ENCODE measurements at regions not wholly inside any gene's neighbourhood (a gene's known extent, or its start where the extent isn't known, plus 50 kb on each side); places are given as distances from the start of the nearest gene placed in this dataset.

GRCh38 chr11:100550298-100550697 is 136.8 kb upstream of the ARHGAP42 start:
- no peaks in the 10 kb centered on the region for H3K4me1 Mint-ChIP-seq
- H3K9me3 Mint-ChIP-seq, result peaks cover 0 to 11% (median 3%) of the 10 kb centered on the region in 6 donors
- H3K4me3 Mint-ChIP-seq, result no peak overlapping the region
- peaks cover 0 to 4% (median 0%) of the 10 kb centered on the region in 3 donors for H3K27me3 Mint-ChIP-seq (ENCODE audit: low read depth in 3 of 3)
- H3K27ac Mint-ChIP-seq, result no peak overlapping the region
- no peak for DNase-seq
- H3K36me3 Mint-ChIP-seq, result no peaks in the 10 kb centered on the region

GRCh38 chr11:100550912-100551632 is 136.0 kb upstream of the ARHGAP42 start:
- no peaks in the 10 kb centered on the region for H3K4me1 Mint-ChIP-seq
- no peak overlapping the region for H3K27ac Mint-ChIP-seq
- no peak overlapping the region for H3K4me3 Mint-ChIP-seq
- peaks cover 0 to 11% (median 3%) of the 10 kb centered on the region in 6 donors for H3K9me3 Mint-ChIP-seq
- no peak for DNase-seq
- H3K36me3 Mint-ChIP-seq, result no peaks in the 10 kb centered on the region
- H3K27me3 Mint-ChIP-seq (ENCODE audit: low read depth in 3 of 3), result peaks cover 0 to 4% (median 0%) of the 10 kb centered on the region in 3 donors

GRCh38 chr11:100555931-100556330 is 131.2 kb upstream of the ARHGAP42 start:
- no peak overlapping the region for H3K27ac Mint-ChIP-seq
- no peaks in the 10 kb centered on the region for H3K4me1 Mint-ChIP-seq
- peaks cover 0 to 5% (median 0%) of the 10 kb centered on the region in 3 donors for H3K36me3 Mint-ChIP-seq
- DNase-seq, result no peak
- H3K9me3 Mint-ChIP-seq, result peaks cover 0 to 6% (median 3%) of the 10 kb centered on the region in 6 donors
- peaks cover 0 to 4% (median 0%) of the 10 kb centered on the region in 3 donors for H3K27me3 Mint-ChIP-seq (ENCODE audit: low read depth in 3 of 3)
- no peak overlapping the region for H3K4me3 Mint-ChIP-seq

GRCh38 chr11:100556781-100557180 is 130.3 kb upstream of the ARHGAP42 start:
- H3K36me3 Mint-ChIP-seq, result peaks cover 0 to 5% (median 0%) of the 10 kb centered on the region in 3 donors
- no peaks in the 10 kb centered on the region for H3K4me1 Mint-ChIP-seq
- peaks cover 0 to 4% (median 0%) of the 10 kb centered on the region in 3 donors for H3K27me3 Mint-ChIP-seq (ENCODE audit: low read depth in 3 of 3)
- no peak overlapping the region for H3K4me3 Mint-ChIP-seq
- no peak overlapping the region for H3K27ac Mint-ChIP-seq
- no peak for DNase-seq
- peaks cover 0 to 6% (median 3%) of the 10 kb centered on the region in 6 donors for H3K9me3 Mint-ChIP-seq

GRCh38 chr11:100557830-100558611 is 129.1 kb upstream of the ARHGAP42 start:
- H3K27me3 Mint-ChIP-seq (ENCODE audit: low read depth in 3 of 3), result peaks cover 0 to 4% (median 0%) of the 10 kb centered on the region in 3 donors
- H3K4me1 Mint-ChIP-seq, result no peaks in the 10 kb centered on the region
- peaks cover 0 to 5% (median 3%) of the 10 kb centered on the region in 6 donors for H3K9me3 Mint-ChIP-seq
- peaks cover 0 to 5% (median 0%) of the 10 kb centered on the region in 3 donors for H3K36me3 Mint-ChIP-seq
- H3K4me3 Mint-ChIP-seq, result no peak overlapping the region
- DNase-seq, result no peak
- H3K27ac Mint-ChIP-seq, result no peak overlapping the region

- no peak overlapping the region for H3K4me3 Mint-ChIP-seq
- peaks cover 0 to 5% (median 0%) of the 10 kb centered on the region in 3 donors for H3K36me3 Mint-ChIP-seq
- no peaks in the 10 kb centered on the region for H3K9me3 Mint-ChIP-seq
- DNase-seq, result no peak
- no peaks in the 10 kb centered on the region for H3K4me1 Mint-ChIP-seq
- no peak overlapping the region for H3K27ac Mint-ChIP-seq
- H3K27me3 Mint-ChIP-seq (ENCODE audit: low read depth in 3 of 3), result peaks cover 0 to 2% (median 2%) of the 10 kb centered on the region in 3 donors
Measured at GRCh38 chr11:100560606-100561005, 126.5 kb upstream of the ARHGAP42 start.

GRCh38 chr11:100561323-100561722 is 125.8 kb upstream of the ARHGAP42 start:
- Mint-ChIP-seq H3K27me3 (ENCODE audit: low read depth in 3 of 3) (peaks cover 0 to 4% (median 2%) of the 10 kb centered on the region in 3 donors), H3K4me1 (no peaks in the 10 kb centered on the region), H3K27ac (no peak overlapping the region), H3K9me3 (peaks cover 0 to 3% (median 0%) of the 10 kb centered on the region in 6 donors), H3K36me3 (peaks cover 0 to 5% (median 0%) of the 10 kb centered on the region in 3 donors), H3K4me3 (no peak overlapping the region)
- DNase-seq, result no peak

- no peak overlapping the region for H3K4me3 Mint-ChIP-seq
- no peak for DNase-seq
- no peak overlapping the region for H3K27ac Mint-ChIP-seq
- H3K4me1 Mint-ChIP-seq, result no peaks in the 10 kb centered on the region
- H3K36me3 Mint-ChIP-seq, result peaks cover 0 to 5% (median 0%) of the 10 kb centered on the region in 3 donors
- H3K27me3 Mint-ChIP-seq (ENCODE audit: low read depth in 3 of 3), result peaks cover 0 to 4% (median 2%) of the 10 kb centered on the region in 3 donors
- H3K9me3 Mint-ChIP-seq, result peaks cover 0 to 3% (median 0%) of the 10 kb centered on the region in 6 donors
Measured at GRCh38 chr11:100562128-100562527, 125.0 kb upstream of the ARHGAP42 start.

- H3K27me3 Mint-ChIP-seq (ENCODE audit: low read depth in 3 of 3), result peaks cover 0 to 4% (median 4%) of the 10 kb centered on the region in 3 donors
- DNase-seq, result no peak
- peaks cover 0 to 3% (median 0%) of the 10 kb centered on the region in 6 donors for H3K9me3 Mint-ChIP-seq
- H3K36me3 Mint-ChIP-seq, result no peaks in the 10 kb centered on the region
- H3K27ac Mint-ChIP-seq, result no peak overlapping the region
- H3K4me1 Mint-ChIP-seq, result no peaks in the 10 kb centered on the region
- H3K4me3 Mint-ChIP-seq, result no peak overlapping the region
Measured at GRCh38 chr11:100563541-100564280, 123.4 kb upstream of the ARHGAP42 start.

GRCh38 chr11:100573911-100574513 is 113.1 kb upstream of the ARHGAP42 start:
- Mint-ChIP-seq H3K27me3 (ENCODE audit: low read depth in 3 of 3) (peaks cover 0 to 3% (median 2%) of the 10 kb centered on the region in 3 donors), H3K4me1 (no peaks in the 10 kb centered on the region), H3K27ac (no peak overlapping the region), H3K9me3 (peaks cover 0 to 3% (median 0%) of the 10 kb centered on the region in 6 donors), H3K4me3 (no peak overlapping the region), H3K36me3 (no peaks in the 10 kb centered on the region)
- no peak for DNase-seq

- DNase-seq, result no peak
- no peaks in the 10 kb centered on the region for H3K4me1 Mint-ChIP-seq
- peaks cover 0 to 3% (median 2%) of the 10 kb centered on the region in 3 donors for H3K27me3 Mint-ChIP-seq (ENCODE audit: low read depth in 3 of 3)
- no peak overlapping the region for H3K4me3 Mint-ChIP-seq
- no peak overlapping the region for H3K27ac Mint-ChIP-seq
- H3K36me3 Mint-ChIP-seq, result no peaks in the 10 kb centered on the region
- no peaks in the 10 kb centered on the region for H3K9me3 Mint-ChIP-seq
Measured at GRCh38 chr11:100574894-100575769, 112.0 kb upstream of the ARHGAP42 start.

GRCh38 chr11:100575860-100576717 is 111.0 kb upstream of the ARHGAP42 start:
- DNase-seq, result peak; percentile 33 to 39 (median 34)

More at GRCh38 chr11:100575860-100576717, 111.0 kb upstream of the ARHGAP42 start:
- Mint-ChIP-seq H3K4me3 (no peak overlapping the region), H3K27ac (no peak overlapping the region), H3K36me3 (no peaks in the 10 kb centered on the region), H3K4me1 (no peaks in the 10 kb centered on the region), H3K9me3 (no peaks in the 10 kb centered on the region), H3K27me3 (ENCODE audit: low read depth in 3 of 3) (peaks cover 0 to 3% (median 2%) of the 10 kb centered on the region in 3 donors)
